ENCODE measurements at regions not wholly inside any gene's neighbourhood (a gene's known extent, or its start where the extent isn't known, plus 50 kb on each side); places are given as distances from the start of the nearest gene placed in this dataset.
"Not testable (repeated sequence)": the region's sequence is repeated elsewhere in the genome, so short reads cannot be mapped to it uniquely, and the experiment has no call there.

DNA sequence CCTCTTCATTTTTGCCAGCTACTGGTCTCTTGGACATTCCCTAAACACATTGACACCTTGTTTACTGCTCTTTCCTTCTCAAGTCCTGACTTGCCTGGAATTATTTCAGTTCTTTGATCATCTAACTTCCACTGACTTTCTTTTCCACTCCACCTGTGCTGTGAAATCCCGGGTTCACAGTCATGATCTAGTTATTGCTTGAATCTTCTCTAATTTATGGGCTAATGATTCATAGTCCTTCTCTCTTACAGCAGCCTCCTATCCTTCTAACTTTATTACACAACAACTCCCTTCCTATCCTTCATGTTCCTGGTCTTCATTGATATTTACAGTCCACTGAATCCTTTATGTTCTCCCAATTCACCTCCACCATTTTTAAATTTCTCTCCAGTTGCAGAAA is 260.1 kb downstream of the C12orf75 start:
- DNase-seq = no peak

DNA sequence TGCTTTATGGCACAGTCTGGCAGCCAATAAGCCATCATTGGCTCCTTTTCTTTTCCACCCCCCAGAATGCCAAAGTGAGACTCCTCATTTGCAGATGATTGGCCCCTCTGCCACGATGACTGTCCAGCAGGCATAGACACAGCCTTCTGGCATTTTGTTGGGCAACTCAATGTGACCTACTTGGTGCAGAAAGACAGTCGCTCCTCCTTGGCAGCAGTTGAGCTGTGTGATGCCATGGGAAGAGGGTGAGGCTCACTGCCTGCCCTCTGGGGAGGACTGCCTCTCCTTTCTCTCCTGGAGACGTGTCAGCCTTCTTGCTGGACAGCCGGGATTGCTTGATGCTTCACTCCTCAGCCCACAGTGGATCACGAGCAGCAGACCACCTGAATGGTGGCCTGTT is 264.9 kb downstream of the C12orf75 start:
- DNase-seq = no peak

DNA sequence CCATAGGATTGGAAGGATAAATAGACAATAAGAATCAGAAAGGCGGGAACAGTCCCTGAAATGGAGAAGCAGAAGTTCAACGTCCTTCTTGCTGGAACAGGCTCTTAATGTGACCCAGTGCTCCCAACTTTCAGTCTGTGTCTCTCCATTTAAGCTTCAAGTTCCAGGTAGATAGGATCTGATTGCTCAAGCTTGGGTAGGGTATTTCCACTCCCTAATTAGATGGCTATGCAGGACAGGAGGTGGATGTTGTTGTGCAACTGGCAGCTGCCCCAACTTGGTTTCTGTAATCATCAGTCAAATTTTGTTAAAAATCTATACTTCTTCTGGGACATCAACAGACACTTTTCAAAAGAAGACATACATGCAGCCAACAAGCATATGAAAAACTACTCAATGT is 266.2 kb downstream of the C12orf75 start:
- DNase-seq = no peak

DNA sequence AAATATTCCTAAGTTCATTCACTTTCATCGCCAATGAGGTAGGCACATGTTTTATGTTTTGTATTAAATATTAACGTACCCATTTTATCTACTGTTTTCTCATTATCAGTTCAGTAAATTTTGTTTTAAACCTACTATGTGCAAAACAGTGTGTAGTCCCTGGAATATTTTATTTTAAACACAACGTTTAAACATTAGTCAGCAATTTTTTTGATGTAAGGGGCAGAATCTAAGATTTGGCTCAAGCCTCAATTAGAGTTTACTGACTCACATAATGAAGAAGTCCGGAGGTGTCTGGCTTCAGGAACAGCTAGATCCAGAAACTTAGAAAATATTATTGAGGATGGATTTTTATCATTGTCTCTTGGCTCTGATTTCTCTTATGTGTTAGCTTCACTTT is 267.5 kb downstream of the C12orf75 start:
- DNase-seq = no peak

DNA sequence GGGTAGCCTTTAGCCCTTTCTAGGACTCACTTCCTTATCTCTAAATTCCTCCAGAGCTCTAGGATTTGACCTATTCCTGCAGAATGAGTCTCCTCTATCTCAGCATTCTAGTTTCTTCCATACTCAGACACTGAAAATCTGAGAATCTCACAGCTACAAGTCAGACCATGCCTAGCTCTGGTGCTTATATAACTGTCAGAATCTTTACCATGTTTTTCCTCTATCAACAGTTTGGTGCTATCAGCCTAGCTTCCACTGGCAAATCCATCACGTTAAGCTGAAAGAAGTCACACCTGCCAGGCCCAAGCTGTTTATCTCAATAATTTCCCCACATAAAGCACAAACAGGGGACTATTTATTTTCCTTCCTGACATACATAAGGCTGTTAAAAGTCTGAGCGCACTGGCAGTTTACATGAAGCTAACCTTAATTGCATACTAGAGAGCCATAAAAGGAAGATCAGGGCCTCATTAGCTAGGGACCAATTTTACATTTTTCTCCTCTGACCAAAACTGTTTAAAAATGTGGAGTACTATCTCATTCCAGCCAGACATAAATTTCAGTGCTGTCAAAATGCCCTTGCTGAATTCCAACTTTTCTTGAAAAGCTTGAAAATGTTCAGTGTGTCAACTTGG is 270.5 kb downstream of the C12orf75 start:
- no peak for DNase-seq

DNA sequence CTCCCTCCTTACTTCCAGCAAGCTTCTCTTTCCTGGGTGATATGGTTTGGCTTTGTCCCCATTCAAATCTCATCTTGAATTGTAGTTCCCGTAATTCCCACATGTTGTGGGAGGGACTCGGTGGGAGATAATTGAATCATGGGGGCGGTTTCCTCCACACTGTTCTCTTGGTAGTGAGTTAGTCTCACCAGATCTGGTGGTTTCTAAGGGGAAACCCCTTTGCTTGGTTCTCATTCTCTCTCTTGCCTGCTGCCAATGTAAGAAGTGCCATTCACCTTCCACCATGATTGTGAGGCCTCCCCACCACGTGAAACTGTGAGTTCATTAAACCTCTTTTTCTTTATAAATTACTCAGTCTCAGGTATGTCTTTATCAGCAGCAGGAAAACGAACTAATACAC is 271.8 kb downstream of the C12orf75 start:
- DNase-seq = not testable (repeated sequence)

DNA sequence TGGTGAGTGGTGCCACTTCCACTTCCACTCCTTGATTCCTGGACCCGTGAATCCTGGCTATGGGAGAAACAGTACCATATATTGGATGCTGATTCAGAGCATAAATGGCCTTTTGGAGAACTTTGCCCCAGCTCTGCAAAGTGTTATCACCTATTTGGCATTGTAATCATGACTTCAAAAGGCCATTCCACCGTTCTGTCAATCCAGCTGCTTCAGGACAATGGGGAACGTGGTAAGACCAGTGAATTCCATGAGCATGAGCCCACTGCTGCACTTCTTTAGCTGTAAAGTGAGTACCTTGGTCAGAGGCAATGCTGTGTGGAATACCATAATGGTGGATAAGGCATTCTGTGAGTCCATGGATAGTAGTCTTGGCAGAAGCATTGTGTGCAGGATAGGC is 273.8 kb downstream of the C12orf75 start:
- DNase-seq = not testable (repeated sequence)

DNA sequence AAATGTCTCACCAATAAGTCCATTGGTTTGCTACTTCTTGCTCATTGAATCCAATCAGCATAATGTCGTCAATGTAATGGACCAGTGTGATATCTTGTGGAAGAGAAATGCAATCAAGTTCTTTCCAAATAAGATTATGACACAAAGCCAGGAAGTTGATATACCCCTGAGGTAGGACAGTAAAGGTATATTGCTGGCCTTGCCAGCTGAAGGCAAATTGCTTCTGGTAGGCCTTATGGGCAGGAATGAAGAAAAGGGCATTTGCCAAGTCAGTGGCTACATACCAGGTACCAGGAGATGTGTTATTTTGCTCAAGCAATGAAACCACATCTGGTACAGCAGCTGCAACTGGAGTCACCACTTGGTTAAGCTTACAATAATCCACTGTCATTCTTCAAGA is 276.1 kb downstream of the C12orf75 start:
- not testable (repeated sequence) for DNase-seq

DNA sequence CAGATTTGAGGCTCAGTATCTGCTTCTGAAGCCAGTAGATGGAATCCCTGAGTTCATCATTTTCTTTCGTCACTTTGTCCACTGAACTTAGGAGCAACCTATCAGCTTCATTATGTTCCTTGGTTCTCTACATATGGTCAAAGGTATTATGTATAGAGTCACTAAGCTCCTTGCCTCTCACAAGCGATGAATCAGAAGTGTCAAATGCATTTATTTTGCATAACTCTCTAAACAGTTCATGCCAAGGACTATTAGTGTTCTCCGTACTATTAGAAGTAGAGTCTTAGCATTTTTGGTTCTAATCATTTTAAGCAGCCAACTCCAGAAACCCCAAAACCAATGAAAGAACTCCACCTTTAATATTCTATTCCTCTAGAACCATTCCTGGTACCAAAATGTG is 278.5 kb downstream of the C12orf75 start:
- not testable (repeated sequence) for DNase-seq

DNA sequence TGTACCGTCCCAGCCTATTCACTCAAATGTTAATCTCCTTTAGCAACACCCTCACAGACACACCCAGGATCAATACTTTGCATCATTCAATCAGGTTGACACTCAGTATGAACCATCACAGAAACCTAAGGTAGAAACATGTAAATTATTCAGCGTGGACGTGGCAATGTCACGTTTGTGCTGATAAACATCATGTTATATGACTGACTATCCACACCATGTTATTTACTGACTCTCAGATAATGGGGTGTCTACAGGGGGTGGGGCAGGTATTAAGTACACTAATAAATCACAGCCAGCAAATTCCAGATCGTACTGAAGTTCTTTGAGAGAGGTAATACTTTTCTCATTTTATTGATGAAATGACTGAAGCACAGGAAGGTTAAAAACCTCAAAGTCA is 280.0 kb downstream of the C12orf75 start:
- no peak for DNase-seq

DNA sequence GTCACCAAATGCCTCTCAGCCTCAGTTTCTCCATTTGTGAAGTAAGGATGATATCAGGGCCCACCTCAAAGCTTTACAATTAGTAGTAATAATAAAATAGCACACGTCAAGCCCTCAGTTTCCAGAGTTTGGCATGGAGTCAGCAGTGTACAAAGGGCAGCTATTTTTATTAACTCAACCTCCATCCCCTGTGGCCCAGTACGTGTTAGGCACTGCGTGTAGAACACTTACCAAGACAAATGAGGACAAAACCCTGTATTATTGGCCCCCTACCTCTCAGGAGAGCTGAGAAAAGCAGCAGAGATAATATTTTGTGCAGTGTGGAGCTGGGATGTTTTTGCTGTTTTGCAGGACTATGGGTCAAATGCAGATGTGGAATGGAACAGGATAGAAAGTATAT is 280.8 kb downstream of the C12orf75 start:
- no peak for DNase-seq

DNA sequence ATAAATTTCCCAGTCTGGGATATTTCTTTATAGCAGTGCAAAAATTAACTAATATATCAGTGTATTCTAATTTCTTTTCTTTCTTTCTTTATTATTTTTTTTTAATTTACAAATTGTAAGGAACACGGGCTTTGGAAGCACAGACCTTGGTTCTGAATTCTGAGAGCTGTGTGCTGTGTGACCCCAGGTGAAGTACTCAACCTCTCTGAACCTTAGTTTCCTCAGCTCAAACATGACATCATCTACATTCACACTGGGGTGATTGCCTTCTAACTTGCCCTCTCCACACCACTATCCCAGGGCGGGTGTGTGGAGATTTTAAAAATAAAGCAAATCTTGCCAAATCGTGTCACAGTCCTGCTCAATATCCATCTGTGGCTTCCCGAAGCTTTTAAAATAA is 282.8 kb downstream of the C12orf75 start:
- no peak for DNase-seq

DNA sequence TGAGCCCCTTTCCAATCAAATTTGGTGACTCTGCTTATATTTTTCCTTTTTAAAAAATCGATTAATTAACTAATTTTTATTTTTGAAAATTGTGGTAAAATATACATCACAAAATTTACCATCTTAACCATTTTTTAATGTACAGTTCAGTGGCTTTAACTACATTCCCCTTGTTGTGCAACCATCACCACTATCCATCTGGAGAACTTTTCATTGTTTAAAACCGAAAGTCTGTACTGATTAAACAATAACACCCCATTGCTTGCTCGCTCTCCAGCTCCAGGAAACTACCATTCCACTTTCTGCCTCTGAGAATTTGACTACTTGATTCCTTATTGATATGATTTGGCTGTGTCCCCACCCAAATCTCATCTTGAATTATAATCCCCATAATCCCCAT is 283.4 kb downstream of the C12orf75 start:
- DNase-seq = no peak

DNA sequence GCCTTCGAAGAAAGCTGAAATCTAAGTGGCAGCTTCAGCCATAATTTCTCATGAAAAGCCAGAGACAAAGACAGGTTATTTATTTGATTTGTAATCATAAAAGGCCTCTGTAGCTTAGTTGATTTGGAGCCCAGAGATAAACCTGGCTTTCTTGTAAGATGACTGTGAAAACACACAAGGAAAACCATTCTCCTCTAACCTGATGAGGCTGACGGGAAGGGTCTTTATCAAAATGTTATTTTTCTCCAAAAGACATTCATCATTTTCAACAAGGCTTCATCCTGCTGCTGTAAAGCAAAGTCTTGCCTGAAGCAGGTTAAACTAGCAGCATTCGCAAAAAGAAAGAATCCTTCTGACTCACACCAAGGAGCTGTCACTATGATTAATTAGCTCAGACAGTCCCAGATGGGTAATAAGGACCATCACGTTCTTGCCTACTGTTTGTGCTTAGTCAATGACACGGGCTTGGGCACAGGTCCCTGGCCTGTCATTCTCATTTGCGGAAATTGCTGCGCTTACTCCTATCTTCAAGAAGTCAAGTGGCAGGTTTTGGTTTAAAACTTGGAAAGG is 286.6 kb downstream of the C12orf75 start:
- no peak for DNase-seq

DNA sequence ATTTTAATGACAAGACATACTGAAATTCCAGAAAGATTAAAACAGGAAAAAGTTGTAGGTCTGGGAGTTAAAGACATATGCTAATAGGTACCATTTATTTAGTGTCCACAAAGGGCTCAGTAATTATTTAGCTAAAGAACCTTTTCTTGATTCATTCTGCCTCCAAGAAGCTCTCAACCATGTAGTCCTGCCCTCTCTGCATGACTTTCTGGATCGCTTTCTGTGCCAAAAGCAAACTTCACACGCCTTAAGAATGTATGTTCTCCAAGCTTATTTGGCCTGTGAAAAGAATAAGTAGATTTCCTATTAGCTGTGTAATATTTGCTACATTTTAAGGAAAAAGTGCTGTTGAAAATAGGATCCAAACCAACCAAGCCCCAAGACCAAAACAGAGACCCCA is 291.7 kb downstream of the C12orf75 start:
- DNase-seq = no peak

DNA sequence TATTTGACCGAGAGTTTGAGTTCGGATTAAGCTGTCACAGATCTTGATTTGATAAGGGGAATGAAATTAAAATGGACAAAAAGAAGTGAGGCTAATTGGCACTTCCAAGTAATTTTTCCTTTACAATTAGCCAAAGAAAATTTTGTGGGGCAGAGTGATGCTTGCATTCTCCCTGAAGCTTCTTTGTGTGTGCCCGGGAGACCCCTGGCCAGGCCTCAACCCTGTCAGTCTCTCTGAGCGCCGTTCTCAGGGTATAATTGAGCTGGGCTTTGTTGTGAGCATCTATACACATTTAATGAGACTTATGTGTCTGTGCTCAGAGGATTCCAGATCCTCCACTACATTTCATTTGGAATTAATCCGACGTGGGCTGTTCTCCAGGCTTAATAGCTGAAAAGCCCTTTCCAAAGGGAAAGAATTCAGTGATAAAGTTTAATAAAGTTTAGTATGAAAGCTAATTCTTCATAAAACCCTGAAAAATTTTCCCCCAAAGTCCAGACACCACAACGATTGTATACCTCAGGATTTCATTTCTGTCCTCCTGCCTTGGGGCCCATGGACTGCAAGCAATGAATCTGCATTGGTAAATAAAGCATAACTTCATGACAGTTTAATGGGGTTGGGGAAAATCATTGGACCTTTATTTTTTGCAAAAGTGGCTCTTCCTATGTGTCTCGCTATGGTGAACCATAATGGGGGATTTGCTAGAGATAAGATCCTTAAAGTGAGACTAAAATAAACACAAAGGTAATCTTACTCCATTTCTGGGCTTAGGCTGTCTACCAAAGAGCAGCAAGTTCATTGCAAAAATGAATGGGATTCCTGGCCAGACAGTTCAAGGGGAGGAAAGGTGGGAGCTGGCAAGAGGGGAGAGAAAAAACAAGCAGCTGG is 292.6 kb downstream of the C12orf75 start:
- no peak for DNase-seq

DNA sequence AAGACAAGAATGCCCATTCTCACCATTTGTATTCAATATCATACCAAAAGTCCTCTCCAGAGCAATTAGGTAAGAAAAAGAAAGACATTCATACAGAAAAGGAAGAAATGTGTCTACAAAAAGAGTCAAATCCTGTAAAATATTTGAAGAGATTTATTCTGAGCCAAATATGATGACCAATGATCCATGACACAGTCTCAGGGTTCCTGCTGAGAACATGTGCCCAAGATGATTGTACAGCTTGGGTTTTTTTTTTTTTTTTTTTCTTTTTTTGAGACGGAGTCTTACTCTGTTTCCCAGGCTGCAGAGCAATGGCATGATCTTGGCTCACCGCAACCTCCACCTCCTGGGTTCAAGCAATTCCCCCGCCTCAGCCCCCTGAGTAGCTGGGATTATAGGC is 296.2 kb downstream of the C12orf75 start:
- DNase-seq = no peak

DNA sequence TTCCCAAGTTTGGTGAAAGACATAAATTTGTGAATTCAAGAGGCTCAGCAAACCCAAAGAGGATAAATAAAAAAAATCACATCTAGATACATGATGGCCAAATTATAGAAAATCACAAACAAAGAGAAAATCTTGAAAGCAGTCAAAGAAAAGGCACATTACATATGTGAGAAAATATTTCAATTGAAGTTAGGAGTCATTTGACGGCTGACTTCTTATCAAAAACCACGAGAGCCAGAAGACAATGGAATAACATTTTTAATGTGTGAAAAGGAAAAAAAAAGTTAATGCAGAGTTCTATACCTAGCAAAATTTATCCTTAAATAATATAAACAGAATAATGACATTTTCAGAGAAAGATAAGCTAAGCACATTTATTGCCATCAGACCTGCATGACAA is 307.0 kb downstream of the C12orf75 start:
- no peak for DNase-seq

DNA sequence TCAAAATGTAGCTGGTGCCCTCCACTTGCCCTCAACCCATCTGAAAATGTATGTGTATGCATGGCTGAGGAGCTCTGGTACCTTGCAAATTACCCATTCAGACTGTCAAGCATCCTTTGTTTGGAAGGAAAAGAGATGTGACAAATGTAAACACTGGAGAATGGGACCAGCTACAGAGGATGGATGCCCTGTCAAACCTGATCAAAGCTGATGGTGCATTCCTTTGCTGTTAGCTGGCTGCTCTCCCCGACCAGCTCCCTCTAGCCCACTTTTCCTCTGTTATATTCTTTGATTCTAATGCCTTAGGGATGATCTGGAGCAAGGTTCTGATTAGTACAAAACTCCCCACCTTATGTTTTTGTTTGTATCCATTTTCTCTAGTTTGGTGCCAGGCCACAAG is 310.3 kb downstream of the C12orf75 start:
- no peak for DNase-seq

DNA sequence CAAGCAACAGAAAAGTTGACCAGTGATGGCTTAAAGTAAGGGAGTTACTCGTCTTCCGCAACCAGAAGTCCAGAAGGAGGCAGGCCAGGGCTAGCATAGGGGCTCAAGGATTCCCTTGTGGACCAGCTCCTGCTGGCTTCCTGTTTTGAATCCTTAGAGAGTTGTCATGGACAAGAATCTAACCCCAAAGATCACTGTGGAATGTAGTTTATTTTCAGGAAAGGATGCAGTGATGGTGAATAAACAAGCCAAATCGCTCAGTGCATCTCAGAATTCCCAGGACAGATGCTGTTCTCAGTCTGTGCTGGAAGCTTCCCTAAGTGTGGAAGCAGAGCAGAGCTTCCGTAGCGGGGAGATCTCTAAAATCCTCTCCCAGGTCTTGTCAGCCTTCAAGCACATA is 311.3 kb downstream of the C12orf75 start:
- DNase-seq = no peak

DNA sequence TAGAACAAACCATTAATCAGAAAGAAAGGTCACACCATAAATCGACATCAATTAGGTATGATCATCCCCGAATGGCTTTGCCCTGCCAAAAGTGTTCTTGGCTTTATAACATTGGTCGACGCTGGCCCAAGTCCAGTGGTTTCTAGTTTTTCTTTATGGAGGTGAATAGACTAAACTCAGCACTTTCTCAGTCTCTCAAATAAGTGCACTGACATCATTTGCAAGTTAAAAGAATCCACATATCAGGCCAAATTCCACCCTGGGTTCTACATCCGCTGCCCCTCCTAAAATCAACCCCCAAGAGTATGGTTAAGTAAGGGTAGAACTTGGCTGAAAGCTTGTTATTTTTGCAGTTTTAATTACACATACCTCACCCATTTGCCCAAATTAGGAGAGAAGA is 314.3 kb downstream of the C12orf75 start:
- DNase-seq = no peak

DNA sequence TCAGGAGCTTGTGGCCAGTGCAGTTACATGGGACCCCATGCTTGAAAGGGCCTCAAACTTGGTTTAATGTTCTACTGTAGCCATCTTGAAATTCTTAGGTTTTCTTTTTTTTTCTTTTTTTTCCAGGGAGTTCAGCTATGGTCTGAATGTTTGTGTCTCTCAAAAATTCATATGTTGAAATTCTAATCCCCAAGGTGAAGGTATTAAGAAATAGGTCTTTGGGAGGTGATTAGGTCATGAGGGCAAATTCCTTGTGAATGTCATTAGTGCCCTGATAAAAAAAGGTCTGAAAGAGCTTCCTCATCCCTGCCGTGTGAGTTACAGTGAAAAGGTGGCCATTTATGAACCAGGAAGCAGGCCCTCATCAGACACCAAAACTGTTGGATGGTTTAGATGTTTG is 324.1 kb downstream of the C12orf75 start:
- DNase-seq = no peak

DNA sequence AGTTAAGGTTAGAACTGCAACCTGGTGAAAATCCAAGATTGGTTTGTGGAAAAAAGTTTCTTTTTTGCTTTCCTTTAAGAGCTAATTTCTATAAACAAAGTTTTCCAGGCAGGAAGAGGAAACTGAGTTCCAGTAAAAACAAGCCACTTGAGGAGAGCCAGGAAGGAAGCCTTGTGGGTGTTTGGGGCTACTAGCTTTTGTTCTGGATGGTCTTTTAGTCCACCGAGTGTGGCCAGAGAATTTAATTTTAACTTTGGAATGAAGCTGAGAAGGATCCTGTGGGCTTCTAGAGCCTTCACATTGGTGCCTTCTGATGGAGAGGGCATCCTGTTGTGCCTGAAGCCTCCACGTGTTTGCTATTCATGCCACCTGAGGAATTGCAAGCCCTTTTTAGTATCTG is 327.9 kb downstream of the C12orf75 start:
- no peak for DNase-seq

DNA sequence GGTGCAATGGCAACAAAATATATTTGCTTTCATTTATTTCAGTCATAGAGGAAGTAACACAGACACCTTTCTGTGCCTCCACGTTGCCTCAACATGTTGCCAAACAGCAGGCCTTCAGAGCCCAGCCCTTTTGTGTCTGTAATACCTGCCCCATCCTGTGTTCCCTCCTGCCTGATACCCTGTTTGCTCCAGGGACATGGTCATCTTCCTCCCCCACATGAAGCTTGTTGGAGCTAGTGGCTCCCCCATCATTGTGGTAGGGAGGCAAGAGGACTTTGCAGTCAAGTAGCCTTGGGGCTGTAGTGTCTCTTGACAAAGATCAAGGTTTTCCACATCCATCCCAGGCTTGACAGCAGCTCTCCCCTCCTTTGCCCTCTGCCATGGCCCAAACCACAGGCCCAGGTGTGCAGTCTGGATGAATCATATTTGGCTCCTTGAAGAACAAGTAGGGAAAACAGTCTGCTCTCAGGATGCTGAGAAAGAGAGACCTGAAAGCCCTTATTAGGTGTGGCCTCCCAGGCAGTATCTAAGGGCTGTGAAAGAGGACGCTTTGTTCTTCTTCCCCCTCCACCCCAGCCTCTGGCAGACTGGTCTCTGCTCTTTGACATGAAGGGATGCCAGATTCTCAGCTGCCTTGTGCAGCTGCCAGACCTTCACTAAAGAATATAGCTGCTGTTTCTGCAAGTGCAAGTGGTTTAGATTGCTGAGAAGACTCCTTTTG is 329.0 kb downstream of the C12orf75 start:
- no peak for DNase-seq

Measured in KG1 (cell line).